Activated CD4-positive, alpha-beta T cell treated with anti-CD3 and anti-CD28 coated beads, Interleukin-2, amount 50 U/mL, for 24 hours (primary cell): ENCODE measurements at regions not wholly inside any gene's neighbourhood (a gene's known extent, or its start where the extent isn't known, plus 50 kb on each side); places are given as distances from the start of the nearest gene placed in this dataset.
"Not testable (repeated sequence)": the region's sequence is repeated elsewhere in the genome, so short reads cannot be mapped to it uniquely, and the experiment has no call there.

Experiments
- DNase-seq, 2 donors: peaks; one replicate each; pipeline ENCODE4 v3.0.0-alpha.2; 2020; ENCODE audit warnings: low read depth in 1 of 2, low spot score in 1 of 2

DNA sequence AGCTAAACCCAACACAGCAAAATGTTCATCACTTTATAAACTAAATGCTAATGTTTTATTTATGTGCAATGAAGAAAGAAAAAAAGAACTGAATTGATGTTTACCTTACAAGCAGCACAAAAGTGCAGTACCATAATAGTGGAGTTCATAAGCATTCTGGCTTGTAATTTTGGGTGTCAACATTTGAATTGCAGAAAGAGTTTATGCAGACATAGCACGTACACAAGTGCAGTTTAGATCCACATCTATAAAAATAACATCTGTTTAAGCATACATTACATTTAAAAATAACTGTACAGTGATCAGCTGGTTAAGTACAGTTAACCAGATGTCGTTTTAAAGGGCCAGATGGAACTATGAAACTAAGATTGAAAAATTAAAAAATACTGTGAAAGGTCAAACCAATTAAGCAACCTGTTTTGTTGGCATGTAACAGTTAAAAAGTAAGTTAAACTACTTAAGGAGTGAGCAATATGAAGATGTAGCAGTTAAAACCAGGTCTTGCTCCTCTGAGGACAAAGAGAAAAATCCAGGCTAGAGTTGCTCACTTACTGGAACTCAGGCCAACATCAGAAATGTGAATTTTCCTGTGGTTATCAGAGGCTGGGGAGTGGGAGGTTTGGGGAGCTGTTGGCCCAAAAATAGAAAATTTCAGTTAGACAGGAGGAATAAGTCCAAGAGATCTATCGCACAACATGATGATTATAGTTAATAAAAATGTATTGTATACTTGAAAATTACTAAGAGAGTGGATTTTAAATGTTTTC lies 204.9 kb upstream of the MDFIC2 start:
- DNase-seq, result no peak

DNA sequence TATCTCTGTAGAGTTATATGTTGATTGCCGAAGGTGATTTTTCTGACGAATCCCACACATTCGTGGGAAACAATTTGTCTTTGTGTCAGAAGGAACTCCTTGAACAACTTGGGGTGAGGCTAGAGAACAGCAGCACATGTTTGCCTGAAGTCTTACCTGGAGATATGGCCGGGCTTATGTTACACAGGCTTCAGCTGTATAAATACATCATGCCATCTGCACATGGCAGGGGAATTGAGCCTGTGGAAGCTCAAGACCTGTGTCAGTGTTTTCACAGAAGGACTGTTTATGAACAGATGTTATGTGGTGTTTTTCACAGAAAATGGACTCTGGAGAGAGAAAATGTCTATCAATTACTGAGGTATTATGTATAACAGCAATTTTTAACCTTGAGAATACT lies 203.6 kb upstream of the MDFIC2 start:
- DNase-seq, result no peak

- no peak for DNase-seq
Measured at GRCh38 chr3:70507486-70507885, 195.0 kb upstream of the MDFIC2 start.

- no peak for DNase-seq
Measured at GRCh38 chr3:70506775-70507174, 194.3 kb upstream of the MDFIC2 start.

DNA sequence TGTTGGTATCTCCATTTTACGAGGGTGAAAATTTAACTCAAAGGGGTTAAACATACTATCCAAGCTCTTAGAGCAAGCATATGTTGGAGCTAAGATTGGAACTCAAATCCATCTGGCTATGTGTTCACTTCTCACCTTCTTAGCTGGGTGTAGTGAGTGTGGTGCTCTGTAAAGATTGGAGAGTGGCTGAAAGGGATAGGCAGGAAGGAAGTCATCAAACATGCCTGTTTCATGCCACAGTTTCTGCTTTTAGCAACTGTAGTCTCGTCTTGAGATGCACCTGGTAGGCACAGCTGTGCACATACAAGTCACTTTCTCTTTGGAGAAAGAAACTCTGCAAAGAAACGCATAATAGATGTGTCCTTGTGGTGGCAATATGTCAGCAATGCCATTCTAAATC lies 189.1 kb upstream of the MDFIC2 start:
- DNase-seq, result no peak

GRCh38 chr3:70488816-70489215 lies 176.4 kb upstream of the MDFIC2 start:
- no peak for DNase-seq

GRCh38 chr3:70488131-70488530 lies 175.7 kb upstream of the MDFIC2 start:
- no peak for DNase-seq

GRCh38 chr3:70486414-70487017 lies 174.1 kb upstream of the MDFIC2 start:
- no peak for DNase-seq

GRCh38 chr3:70476174-70476573 lies 163.7 kb upstream of the MDFIC2 start:
- DNase-seq, result no peak

DNA sequence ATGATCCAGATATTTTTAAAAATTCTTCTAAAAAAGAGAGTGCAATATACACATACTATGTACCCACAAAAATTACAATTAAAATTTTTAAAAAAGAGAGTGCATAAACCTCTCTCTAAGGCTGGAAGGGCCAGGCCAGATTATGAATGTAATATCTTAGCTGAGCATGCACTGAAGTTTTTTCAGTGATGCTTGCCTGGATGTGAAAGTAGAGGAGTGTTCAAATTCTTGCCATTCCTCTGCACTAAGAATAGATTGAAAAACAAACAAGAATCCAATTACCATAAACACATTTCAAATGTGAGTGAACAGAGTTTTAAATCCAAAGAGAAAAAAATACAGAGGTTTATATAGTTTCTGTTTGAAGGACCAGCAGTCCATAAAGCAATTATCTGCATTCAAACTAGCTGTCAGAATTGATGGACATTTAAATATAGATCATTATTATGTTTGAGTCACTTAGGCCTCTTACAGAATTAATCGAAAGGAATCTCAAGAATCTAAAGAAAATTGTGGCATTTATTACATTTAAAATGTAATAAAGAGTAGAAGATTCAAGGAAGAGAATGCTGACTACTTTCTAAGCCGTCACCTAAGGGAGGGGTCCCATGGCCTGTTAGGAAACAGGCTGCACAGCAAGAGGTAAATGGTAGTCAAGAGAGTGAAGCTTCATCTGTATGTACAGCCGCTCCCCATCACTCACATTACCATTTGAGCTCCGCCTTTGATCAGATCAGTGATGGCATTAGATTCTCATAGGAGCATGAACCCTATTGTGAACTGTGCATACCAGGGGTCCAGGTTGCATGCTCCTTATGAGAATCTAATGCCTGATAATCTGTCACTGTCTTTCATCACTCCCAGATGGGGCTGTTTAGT lies 159.3 kb upstream of the MDFIC2 start:
- no peak for DNase-seq

DNA sequence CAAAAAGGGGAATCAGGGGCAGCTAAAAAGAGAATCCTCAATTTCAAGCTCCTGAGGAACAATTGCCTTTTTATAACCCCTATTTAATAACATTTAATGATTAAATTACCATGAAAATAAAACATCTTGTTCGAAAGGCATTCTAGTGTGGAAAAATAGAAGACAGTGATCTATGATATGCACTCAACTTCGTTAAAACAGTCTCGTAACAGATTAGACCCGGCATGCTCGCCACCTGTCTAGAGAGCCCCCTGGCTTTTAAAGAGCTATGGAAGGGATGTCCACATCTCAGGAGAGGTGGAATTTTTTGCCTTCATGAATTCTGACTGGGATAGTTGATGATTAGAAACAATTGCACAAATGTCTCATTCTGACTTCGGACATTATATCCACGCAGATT lies 153.7 kb upstream of the MDFIC2 start:
- no peak for DNase-seq

DNA sequence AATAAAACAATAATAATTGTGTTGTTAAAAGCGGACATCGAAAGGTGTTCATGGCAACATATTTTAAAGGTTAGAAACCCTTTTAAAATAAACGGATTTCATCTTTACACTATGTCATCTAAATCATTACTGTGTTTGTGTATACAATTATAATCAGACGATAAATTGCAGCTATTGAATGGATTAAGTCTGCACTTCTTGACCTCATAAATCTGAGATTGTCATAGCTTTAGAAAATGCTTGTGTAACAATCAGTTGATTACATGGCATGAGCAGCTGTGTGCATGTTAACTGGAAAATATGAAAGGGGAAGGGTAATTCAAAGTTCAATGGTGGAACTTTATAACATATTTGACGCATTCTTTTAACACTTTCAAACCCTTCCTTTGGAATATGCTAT lies 152.4 kb upstream of the MDFIC2 start:
- no peak for DNase-seq

GRCh38 chr3:70464465-70464864 lies 152.0 kb upstream of the MDFIC2 start:
- DNase-seq, result no peak

DNA sequence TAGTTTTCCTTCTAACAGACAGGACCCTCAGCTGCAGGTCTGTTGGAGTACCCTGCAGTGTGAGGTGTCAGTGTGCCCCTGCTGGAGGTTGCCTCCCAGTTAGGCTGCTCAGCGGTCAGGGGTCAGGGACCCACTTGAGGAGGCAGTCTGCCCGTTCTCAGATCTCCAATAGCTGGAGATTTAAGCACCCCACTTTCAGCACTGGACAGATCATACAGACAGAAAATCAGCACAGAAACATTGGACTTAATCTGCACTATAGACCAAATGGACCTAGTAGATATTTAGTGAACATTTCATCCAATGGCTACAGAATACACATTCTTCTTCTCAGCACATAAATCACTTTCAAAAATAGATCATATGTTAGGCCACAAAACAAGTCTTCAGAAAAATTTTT lies 137.8 kb upstream of the MDFIC2 start:
- DNase-seq, result not testable (repeated sequence)

DNA sequence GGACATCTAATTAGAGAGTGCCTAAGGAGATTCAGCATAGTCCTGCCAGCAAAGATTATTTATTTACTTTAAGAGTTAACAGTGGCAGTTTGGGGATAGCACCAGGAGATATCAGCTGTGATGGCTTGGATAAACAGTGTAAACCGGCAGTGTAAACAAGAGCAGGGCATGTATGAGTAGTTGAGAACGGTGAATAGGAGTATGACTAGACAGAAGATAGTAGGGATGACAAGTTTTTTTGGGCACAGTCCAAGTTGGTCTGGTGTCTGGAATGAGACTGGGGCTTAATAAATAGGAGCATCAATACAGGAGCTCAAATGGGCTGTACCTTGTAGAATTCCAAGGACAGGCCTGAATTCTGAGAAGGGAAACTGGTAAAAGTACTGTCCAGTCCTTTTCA lies 123.0 kb upstream of the MDFIC2 start:
- not testable (repeated sequence) for DNase-seq

DNA sequence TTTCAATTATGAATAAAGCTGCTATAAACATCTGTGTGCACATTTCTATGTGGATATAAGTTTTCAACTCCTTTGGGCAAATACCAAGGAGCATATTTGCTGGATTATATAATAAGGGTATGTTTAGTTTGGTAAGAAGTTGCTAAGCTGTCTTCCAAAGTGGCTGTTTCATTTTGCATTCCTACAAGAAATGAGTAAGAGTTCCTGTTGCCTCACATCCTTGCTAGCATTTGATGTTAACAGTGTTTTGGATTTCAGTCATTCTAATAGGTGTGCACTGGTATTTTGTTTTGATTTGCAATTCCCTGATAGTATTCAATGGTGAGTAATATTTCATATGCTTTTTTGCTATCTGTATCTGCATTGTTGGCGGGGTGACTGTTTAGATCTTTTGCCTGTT lies 120.7 kb upstream of the MDFIC2 start:
- DNase-seq, result no peak

DNA sequence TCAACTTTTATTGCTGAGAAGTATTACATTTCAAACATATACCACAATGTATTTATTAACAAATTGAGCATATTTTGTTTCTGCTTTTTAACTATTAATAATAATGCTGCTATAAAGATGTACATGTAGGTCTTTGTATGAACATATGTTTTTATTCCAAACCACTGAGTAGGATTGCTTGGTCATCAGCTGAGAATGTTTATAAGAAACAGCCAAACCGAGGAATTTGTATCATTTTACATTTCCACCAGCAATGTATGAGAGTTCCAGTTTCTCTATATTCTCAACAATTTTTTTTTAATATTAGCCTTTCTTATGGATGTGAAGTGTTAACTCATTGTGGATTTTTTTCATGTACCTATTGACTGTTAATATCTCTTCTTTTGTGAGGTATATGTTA lies 119.5 kb upstream of the MDFIC2 start:
- no peak for DNase-seq

DNA sequence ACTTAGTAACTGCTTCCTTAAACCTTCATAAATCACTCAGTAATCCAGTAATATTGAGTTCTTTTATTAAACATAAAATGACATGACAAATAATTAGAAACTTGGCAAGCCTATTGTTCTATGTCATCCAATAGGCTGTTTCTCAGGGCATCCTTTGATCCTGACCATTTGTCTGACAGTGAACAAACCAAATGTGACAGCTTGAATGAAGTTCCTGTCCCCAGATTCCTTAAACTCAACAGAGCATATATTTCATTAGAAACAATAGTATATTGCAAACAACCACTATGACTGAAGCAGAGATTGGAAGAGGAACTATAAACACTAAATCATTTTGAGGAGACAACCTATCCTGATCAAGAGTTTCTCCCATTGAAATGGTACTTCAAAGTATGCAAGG lies 113.6 kb upstream of the MDFIC2 start:
- no peak for DNase-seq

DNA sequence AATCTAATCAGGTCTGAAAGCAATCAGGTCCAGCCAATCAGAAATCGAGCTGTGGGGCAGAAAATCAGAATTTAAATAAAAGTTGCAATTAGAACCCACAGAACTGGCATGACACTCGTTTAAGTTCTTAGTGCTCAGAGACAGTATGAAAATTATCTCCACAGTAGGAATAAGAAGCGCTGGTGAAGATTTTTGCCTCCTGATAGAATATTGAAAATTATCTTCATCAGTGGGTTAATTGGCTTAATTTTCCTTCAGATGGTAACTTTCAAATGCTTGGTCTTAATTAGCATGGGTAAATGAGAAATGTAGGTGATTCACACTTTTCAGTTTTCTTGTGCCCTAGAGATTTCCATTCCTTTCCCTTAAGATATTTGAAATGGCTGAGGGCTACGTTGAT lies 109.1 kb upstream of the MDFIC2 start:
- DNase-seq, result no peak

DNA sequence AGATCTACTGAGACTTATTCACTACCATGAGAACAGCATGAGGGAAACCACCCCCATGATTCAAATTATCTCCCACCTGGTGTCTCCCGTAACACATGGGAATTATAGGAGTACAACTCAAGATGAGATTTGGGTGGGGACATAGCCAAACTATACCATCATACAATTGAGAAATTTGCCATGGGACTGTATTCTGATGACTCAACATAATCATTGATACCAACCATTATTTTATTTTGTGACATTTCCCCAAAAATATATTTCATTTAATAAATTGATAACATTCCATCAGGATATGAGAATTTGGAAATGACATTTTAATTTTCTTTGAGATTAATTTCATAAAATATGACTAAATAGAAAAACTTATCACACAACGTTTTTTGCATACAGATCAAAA lies 96.6 kb upstream of the MDFIC2 start:
- DNase-seq, result no peak

GRCh38 chr3:70400194-70400593 lies 87.8 kb upstream of the MDFIC2 start:
- DNase-seq, result no peak
